AG09309 (cell line): ENCODE measurements at regions not wholly inside any gene's neighbourhood (a gene's known extent, or its start where the extent isn't known, plus 50 kb on each side); places are given as distances from the start of the nearest gene placed in this dataset.

Source experiments
- DNase-seq: peaks from one replicate; pipeline ENCODE4 v3.0.0-alpha.2; 2010; ENCODE audit warnings: low read depth
- H3K4me3 ChIP-seq: 2 replicates; pipeline ENCODE4 v1.5.1; 2011; ENCODE audit warnings: mild to moderate bottlenecking, low read depth, low read length, moderate library complexity; ENCODE audit not compliant: control insufficient read depth
- CTCF ChIP-seq: IDR thresholded peaks from 2 replicates; pipeline ENCODE4 v1.5.1; 2011; ENCODE audit warnings: mild to moderate bottlenecking, low read depth, low read length, inconsistent platforms; ENCODE audit not compliant: insufficient read depth, control insufficient read depth; ENCODE audit errors: missing control alignments

- no peak for TF ChIP-seq CTCF
- DNase-seq, result no peak
- H3K4me3 ChIP-seq, result no peak overlapping the region
These were observed 136.8 kb upstream of the F3 start for GRCh38 chr1:94678202-94678848.

GRCh38 chr1:94677714-94678113, 136.2 kb upstream of the F3 start:
- no peak for TF ChIP-seq CTCF
- DNase-seq, result no peak
- no peak overlapping the region for H3K4me3 ChIP-seq

GRCh38 chr1:94677087-94677486, 135.5 kb upstream of the F3 start:
- TF ChIP-seq CTCF, result no peak
- no peak for DNase-seq
- H3K4me3 ChIP-seq, result no peak overlapping the region

GRCh38 chr1:94676686-94677085, 135.1 kb upstream of the F3 start:
- no peak for TF ChIP-seq CTCF
- no peak for DNase-seq

GRCh38 chr1:94675373-94675772, 133.8 kb upstream of the F3 start:
- no peak for DNase-seq
- TF ChIP-seq CTCF, result no peak
- no peak overlapping the region for H3K4me3 ChIP-seq

More at GRCh38 chr1:94676686-94677085, 135.1 kb upstream of the F3 start:
- no peak overlapping the region for H3K4me3 ChIP-seq

- H3K4me3 ChIP-seq, result no peak overlapping the region
- no peak for TF ChIP-seq CTCF
- no peak for DNase-seq
These were observed 133.3 kb upstream of the F3 start for GRCh38 chr1:94674876-94675275.
